ENCODE measurements at regions not wholly inside any gene's neighbourhood (a gene's known extent, or its start where the extent isn't known, plus 50 kb on each side); places are given as distances from the start of the nearest gene placed in this dataset.
A peak's percentile ranks its signal among the peaks of the same experiment; 100 is the strongest.
"Not testable (repeated sequence)": the region's sequence is repeated elsewhere in the genome, so short reads cannot be mapped to it uniquely, and the experiment has no call there.

GRCh38 chr3:124360563-124360962 lies 368.6 kb upstream of the ROPN1 start:
- no peak for FAIRE-seq
- H3K4me3 ChIP-seq (ENCODE audit: low read depth, low read length): no peak overlapping the region
- no peak for TF ChIP-seq CTCF (IDR thresholded peaks at IDR 0.05; ENCODE audit: insufficient read depth, low read length, severe bottlenecking)

GRCh38 chr3:124361566-124361965 lies 368.7 kb upstream of the UMPS start:
- FAIRE-seq (no peak), DNase-seq (ENCODE audit: low read depth) (no peak)
- no peak for TF ChIP-seq CTCF (IDR thresholded peaks at IDR 0.05; ENCODE audit: insufficient read depth, low read length, severe bottlenecking)
- no peaks in the 10 kb centered on the region for H3K36me3 ChIP-seq (ENCODE audit: control insufficient read depth, insufficient read depth, low read length)
- peaks cover 3% of the 10 kb centered on the region for H3K27me3 ChIP-seq (ENCODE audit: control insufficient read depth, insufficient read depth, low read length)
- no peak overlapping the region for H3K4me3 ChIP-seq (ENCODE audit: low read depth, low read length)

More at GRCh38 chr3:124360563-124360962, 368.6 kb upstream of the ROPN1 start:
- Histone ChIP-seq H3K36me3 (ENCODE audit: control insufficient read depth, insufficient read depth, low read length) (no peaks in the 10 kb centered on the region), H3K27me3 (ENCODE audit: control insufficient read depth, insufficient read depth, low read length) (peaks cover 3% of the 10 kb centered on the region)
- DNase-seq (ENCODE audit: low read depth): no peak

GRCh38 chr3:124362455-124362854 lies 367.8 kb upstream of the UMPS start:
- Histone ChIP-seq H3K4me3 (ENCODE audit: low read depth, low read length) (no peak overlapping the region), H3K36me3 (ENCODE audit: control insufficient read depth, insufficient read depth, low read length) (no peaks in the 10 kb centered on the region), H3K27me3 (ENCODE audit: control insufficient read depth, insufficient read depth, low read length) (peaks cover 3% of the 10 kb centered on the region)
- TF ChIP-seq CTCF (IDR thresholded peaks at IDR 0.05; ENCODE audit: insufficient read depth, low read length, severe bottlenecking): no peak
- FAIRE-seq (no peak), DNase-seq (ENCODE audit: low read depth) (no peak)

- FAIRE-seq (no peak), DNase-seq (ENCODE audit: low read depth) (peak; percentile 69)
- TF ChIP-seq CTCF (IDR thresholded peaks at IDR 0.05; ENCODE audit: insufficient read depth, low read length, severe bottlenecking): no peak
Observed at GRCh38 chr3:124363476-124363875, 366.8 kb upstream of the UMPS start.

GRCh38 chr3:124364317-124365020 lies 365.8 kb upstream of the UMPS start:
- Histone ChIP-seq H3K4me3 (ENCODE audit: low read depth, low read length) (no peak overlapping the region), H3K36me3 (ENCODE audit: control insufficient read depth, insufficient read depth, low read length) (no peaks in the 10 kb centered on the region), H3K27me3 (ENCODE audit: control insufficient read depth, insufficient read depth, low read length) (peaks cover 3% of the 10 kb centered on the region)
- no peak for DNase-seq (ENCODE audit: low read depth)
- no peak for TF ChIP-seq CTCF (IDR thresholded peaks at IDR 0.05; ENCODE audit: insufficient read depth, low read length, severe bottlenecking)
- FAIRE-seq: peak; percentile 60

More at GRCh38 chr3:124363476-124363875, 366.8 kb upstream of the UMPS start:
- Histone ChIP-seq H3K36me3 (ENCODE audit: control insufficient read depth, insufficient read depth, low read length) (no peaks in the 10 kb centered on the region), H3K4me3 (ENCODE audit: low read depth, low read length) (no peak overlapping the region), H3K27me3 (ENCODE audit: control insufficient read depth, insufficient read depth, low read length) (peaks cover 3% of the 10 kb centered on the region)

GRCh38 chr3:124366655-124367054 lies 363.6 kb upstream of the UMPS start:
- FAIRE-seq; DNase-seq (ENCODE audit: low read depth); H3K27me3 ChIP-seq (ENCODE audit: control insufficient read depth, insufficient read depth, low read length); H3K4me3 ChIP-seq (ENCODE audit: low read depth, low read length); H3K36me3 ChIP-seq (ENCODE audit: control insufficient read depth, insufficient read depth, low read length): not testable (repeated sequence)

Measured in bronchial epithelial cell (primary cell).